H1 (cell line): ENCODE measurements at regions not wholly inside any gene's neighbourhood (a gene's known extent, or its start where the extent isn't known, plus 50 kb on each side); places are given as distances from the start of the nearest gene placed in this dataset.

Experiments
- CTCF ChIA-PET: fragments of 300-600 bp; sonication (Branson Sonifier 250); formaldehyde crosslinking; loops from one replicate; lab custom pipeline; 2021; ENCODE audit not compliant: partially characterized antibody; lab: Charles Lee
- POLR2A ChIA-PET: fragments of 300-600 bp; sonication (Branson Sonifier 250); formaldehyde crosslinking; loops from one replicate; lab custom pipeline; 2021; ENCODE audit warnings: inconsistent platforms; ENCODE audit not compliant: partially characterized antibody; lab: Charles Lee
- DNase-seq, 2 experiments: peaks; one replicate each; pipeline versions ENCODE4 v3.0.0 to v3.0.0-alpha.2; 2010 to 2022; ENCODE audit warnings: low spot score in 2 of 2, low read depth in 1 of 2, mixed read lengths in 1 of 2
- FAIRE-seq: peaks from 2 replicates; lab custom pipeline; 2011; peaks lifted over from hg19 to GRCh38; lab: Jason Lieb, UNC
- H2AFZ ChIP-seq: 2 replicates; pipeline ENCODE4 v1.8.1; 2012; ENCODE audit warnings: low read length, inconsistent platforms
- H2AK5ac ChIP-seq: 2 replicates; pipeline ENCODE4 v1.6.1; 2013; ENCODE audit warnings: low read depth, low read length
- H2BK120ac ChIP-seq: replicated peaks from 2 replicates; pipeline ENCODE3; 2013; ENCODE audit warnings: low read depth, low read length, inconsistent platforms
- H2BK12ac ChIP-seq: 2 replicates; pipeline ENCODE4 v1.6.1; 2013; ENCODE audit warnings: low read depth, low read length
- H2BK15ac ChIP-seq: 2 replicates; pipeline ENCODE4 v1.6.1; 2013; ENCODE audit warnings: low read length
- H2BK20ac ChIP-seq: 2 replicates; pipeline ENCODE4 v1.6.1; 2013; ENCODE audit warnings: low read length
- H2BK5ac ChIP-seq: 2 replicates; pipeline ENCODE4 v1.6.1; 2013; ENCODE audit warnings: low read depth, low read length
- H3K14ac ChIP-seq: 2 replicates; pipeline ENCODE4 v1.6.1; 2013; ENCODE audit warnings: inconsistent platforms; ENCODE audit not compliant: insufficient read length
- H3K18ac ChIP-seq: 2 replicates; pipeline ENCODE4 v1.6.1; 2013; ENCODE audit warnings: low read length; ENCODE audit errors: extremely low read depth
- H3K23ac ChIP-seq: 2 replicates; pipeline ENCODE4 v1.6.1; 2013; ENCODE audit warnings: inconsistent platforms; ENCODE audit not compliant: insufficient read length
- H3K23me2 ChIP-seq: 2 replicates; pipeline ENCODE4 v1.6.1; 2013; ENCODE audit warnings: low read depth, low read length
- H3K27ac ChIP-seq: 2 replicates; pipeline ENCODE4 v1.6.1; 2011; ENCODE audit warnings: low read depth, low read length, inconsistent platforms
- H3K27me3 ChIP-seq, 4 experiments: replicated peaks in 1 of 4; 1 replicate in 1 of 4; 2 replicates in 3 of 4; pipeline versions ENCODE4 v1.6.1 to v1.8.1; 2011 to 2013; ENCODE audit warnings: low read length in 3 of 4, mild to moderate bottlenecking in 3 of 4, inconsistent platforms in 2 of 4, mixed read lengths in 2 of 4, moderate library complexity in 1 of 4; ENCODE audit not compliant: control insufficient read depth in 3 of 4, insufficient read depth in 3 of 4; ENCODE audit errors: extremely low read depth in 1 of 4
- H3K36me3 ChIP-seq, 4 experiments: 2 replicates each; pipeline versions ENCODE4 v1.6.1 to v1.8.1; 2011 to 2013; ENCODE audit warnings: mild to moderate bottlenecking in 4 of 4, low read length in 3 of 4, moderate library complexity in 2 of 4, control low read depth in 1 of 4, inconsistent platforms in 1 of 4; ENCODE audit not compliant: insufficient read depth in 4 of 4, control insufficient read depth in 2 of 4
- H3K4ac ChIP-seq: replicated peaks from 2 replicates; pipeline ENCODE3; 2013; ENCODE audit warnings: low read length, low read depth, mixed read lengths, inconsistent platforms; ENCODE audit not compliant: insufficient read length
- H3K4me1 ChIP-seq, 4 experiments: replicated peaks in 1 of 4; 1 replicate in 1 of 4; 2 replicates in 3 of 4; pipeline versions ENCODE4 v1.6.1 to v1.8.1; 2011 to 2013; ENCODE audit warnings: low read length in 3 of 4, inconsistent platforms in 2 of 4, mixed read lengths in 1 of 4; ENCODE audit not compliant: insufficient read depth in 4 of 4, control insufficient read depth in 3 of 4
- H3K4me2 ChIP-seq, 2 experiments: 2 replicates each; pipeline versions ENCODE4 v1.6.1 to v1.8.1; 2011 to 2013; ENCODE audit warnings: low read depth in 2 of 2, low read length in 2 of 2, control low read depth in 1 of 2, inconsistent platforms in 1 of 2, mild to moderate bottlenecking in 1 of 2; ENCODE audit not compliant: insufficient read depth in 1 of 2
- H3K4me3 ChIP-seq, 4 experiments: fragments of 200-600, 300-600 bp in 1 of 4; sonication (generic), shearing (Covaris generic), sonication (Bioruptor Twin) in 1 of 4; 2 replicates each; pipeline versions ENCODE4 v1.5.1 to v1.8.1; 2011 to 2016; ENCODE audit warnings: low read length in 4 of 4, low read depth in 3 of 4, control low read depth in 2 of 4, inconsistent platforms in 2 of 4, mild to moderate bottlenecking in 2 of 4, mixed read lengths in 1 of 4, moderate library complexity in 1 of 4; ENCODE audit not compliant: insufficient read depth in 2 of 4; ENCODE audit errors: extremely low read depth in 1 of 4
- H3K56ac ChIP-seq: replicated peaks from 2 replicates; pipeline ENCODE3; 2013; ENCODE audit warnings: low read depth, mild to moderate bottlenecking, mixed read lengths, low read length, inconsistent platforms; ENCODE audit not compliant: insufficient read length
- H3K79me1 ChIP-seq: 2 replicates; pipeline ENCODE4 v1.6.1; 2013; ENCODE audit warnings: low read depth, low read length, control low read depth
- H3K79me2 ChIP-seq, 2 experiments: 2 replicates each; pipeline versions ENCODE4 v1.6.1 to v1.8.1; 2012 to 2013; ENCODE audit warnings: low read length in 2 of 2, mild to moderate bottlenecking in 2 of 2, inconsistent platforms in 1 of 2; ENCODE audit not compliant: insufficient read depth in 2 of 2, control insufficient read depth in 1 of 2
- H3K9ac ChIP-seq, 4 experiments: replicated peaks in 1 of 4; 1 replicate in 1 of 4; 2 replicates in 3 of 4; pipeline versions ENCODE4 v1.6.1 to v1.8.1; 2011 to 2013; ENCODE audit warnings: low read depth in 3 of 4, low read length in 3 of 4, control low read depth in 2 of 4, mild to moderate bottlenecking in 2 of 4, moderate library complexity in 2 of 4, inconsistent platforms in 1 of 4; ENCODE audit errors: extremely low read depth in 1 of 4
- H3K9me3 ChIP-seq, 2 experiments: 2 replicates each; pipeline versions ENCODE4 v1.6.1 to v1.8.1; 2012 to 2013; ENCODE audit warnings: mild to moderate bottlenecking in 2 of 2, moderate library complexity in 2 of 2, control low read depth in 1 of 2, inconsistent platforms in 1 of 2, low read depth in 1 of 2, low read length in 1 of 2, mixed read lengths in 1 of 2; ENCODE audit not compliant: insufficient read depth in 2 of 2
- H4K20me1 ChIP-seq, 2 experiments: replicated peaks in 1 of 2; 2 replicates each; pipeline versions ENCODE3 to v1.8.1; 2011 to 2013; ENCODE audit warnings: inconsistent platforms in 2 of 2, low read length in 2 of 2, mild to moderate bottlenecking in 1 of 2; ENCODE audit not compliant: insufficient read depth in 2 of 2, control insufficient read depth in 1 of 2
- H4K5ac ChIP-seq: 2 replicates; pipeline ENCODE4 v1.6.1; 2013; ENCODE audit warnings: low read length, low read depth, mixed read lengths, inconsistent platforms; ENCODE audit not compliant: insufficient read length
- H4K8ac ChIP-seq: 2 replicates; pipeline ENCODE4 v1.8.0; 2013; ENCODE audit warnings: mild to moderate bottlenecking, moderate library complexity, low read length, inconsistent platforms; ENCODE audit not compliant: insufficient read depth; ENCODE audit errors: extremely low read depth
- H4K91ac ChIP-seq: replicated peaks from 2 replicates; pipeline ENCODE3; 2013; ENCODE audit warnings: low read length, mixed read lengths, inconsistent platforms; ENCODE audit not compliant: insufficient read length
- CHD1 ChIP-seq: IDR thresholded peaks from 2 replicates; pipeline ENCODE4 v1.6.1; 2012; ENCODE audit warnings: low read depth, low read length, improper control_type of control experiment
- EGR1 ChIP-seq: IDR thresholded peaks from 2 replicates; pipeline ENCODE4 v1.6.1; 2011; ENCODE audit warnings: low read depth, low read length, borderline replicate concordance
- KDM5A ChIP-seq: fragments of 200-600 bp; IDR thresholded peaks from 2 replicates; pipeline ENCODE4 v1.7.1; 2012; ENCODE audit warnings: mild to moderate bottlenecking, low read length, inconsistent platforms, mixed read lengths
- RAD21 ChIP-seq, 2 experiments: IDR thresholded peaks in 1 of 2; conservative IDR thresholded peaks in 1 of 2; 2 replicates each; pipeline ENCODE4 v1.6.1; 2011; ENCODE audit warnings: low read depth in 2 of 2, low read length in 2 of 2, improper control_type of control experiment in 1 of 2, inconsistent platforms in 1 of 2, mild to moderate bottlenecking in 1 of 2, moderate library complexity in 1 of 2
- RFX5 ChIP-seq: IDR thresholded peaks from 2 replicates; pipeline ENCODE4 v1.6.1; 2011; ENCODE audit warnings: low read depth, low read length, improper control_type of control experiment, borderline replicate concordance
- SIRT6 ChIP-seq: IDR thresholded peaks from one replicate; pipeline ENCODE4 v1.7.1; 2012; ENCODE audit warnings: low read length, inconsistent platforms
- WGBS, 2 experiments: shearing (Covaris generic) in 1 of 2; methylation state at CpG; one replicate each; pipeline versions ENCODE4 v1.1.6 to v1.1.7; 2013 to 2015; ENCODE audit warnings: low lambda C conversion rate in 2 of 2, mixed read lengths in 2 of 2, inconsistent platforms in 1 of 2, low coverage in 1 of 2, missing lambda C conversion rate in 1 of 2; ENCODE audit not compliant: insufficient replicate concordance in 2 of 2, insufficient coverage in 1 of 2, insufficient read length in 1 of 2; ENCODE audit errors: extremely low coverage in 1 of 2, missing lambda C conversion rate in 1 of 2; 5-methylcytosine and 5-hydroxymethylcytosine counted together

DNA sequence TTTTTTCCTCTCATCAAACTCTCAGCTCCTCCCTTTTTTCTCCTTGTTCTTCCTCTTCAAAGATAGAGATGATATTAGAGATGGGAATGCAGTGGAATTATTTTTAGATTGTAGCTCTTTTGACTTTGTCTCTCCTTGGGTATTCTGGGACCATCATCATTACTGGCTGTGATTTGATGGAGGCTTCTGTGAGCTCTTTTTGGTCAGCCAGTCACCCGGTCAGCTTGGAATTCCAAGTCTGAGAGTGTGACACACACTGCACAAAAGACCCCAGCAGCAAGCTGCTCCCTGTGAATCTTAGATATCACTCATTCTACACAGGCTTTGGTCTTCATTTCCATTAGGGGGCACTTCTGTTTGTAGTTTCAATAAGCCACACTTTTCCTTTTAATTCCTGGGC, 51.6 kb upstream of the NEK7 start:
- Histone ChIP-seq H3K27me3 (no peaks in the 10 kb centered on the region), H4K5ac (no peak overlapping the region), H3K18ac (no peak overlapping the region), H4K91ac (no peak overlapping the region), H2BK5ac (no peak overlapping the region), H3K4ac (no peak overlapping the region), H3K27ac (no peak overlapping the region), H2BK20ac (no peak overlapping the region), H2AFZ (no peak overlapping the region), H3K23ac (no peak overlapping the region), H3K79me1 (no peaks in the 10 kb centered on the region), H4K20me1 (no peaks in the 10 kb centered on the region), H2BK15ac (no peak overlapping the region), H2BK12ac (no peak overlapping the region), H3K9ac (no peak overlapping the region), H3K79me2 (no peaks in the 10 kb centered on the region), H3K9me3 (no peaks in the 10 kb centered on the region), H3K4me1 (no peaks in the 10 kb centered on the region), H3K36me3 (no peaks in the 10 kb centered on the region), H4K8ac (no peak overlapping the region), H2AK5ac (no peak overlapping the region), H3K14ac (no peak overlapping the region), H3K4me2 (no peak overlapping the region), H3K56ac (no peak overlapping the region), H2BK120ac (no peak overlapping the region), H3K23me2 (no peaks in the 10 kb centered on the region), H3K4me3 (no peak overlapping the region)
- WGBS, 2 experiments = 78% methylated on average over 1 of the region's 1 CpG; no CpG with 5 or more reads in 1 of the 2 experiments
- ChIA-PET POLR2A (no interaction called here), CTCF (interaction anchor here (0.8 to 1.4 kb wide), 9 partner anchors 9 to 359 kb away, joined by 3 to 4 read pairs (median 3); partner anchors contain the start of gene NEK7)
- no peak for TF ChIP-seq RFX5
- TF ChIP-seq CHD1 = no peak
- TF ChIP-seq SIRT6 = no peak
- TF ChIP-seq RAD21 (IDR thresholded peaks at IDR 0.05 in 1 of 2, conservative IDR thresholded peaks at IDR 0.05 in 1 of 2; ENCODE audit: low read depth in 2 of 2, low read length in 2 of 2) = no peak
- TF ChIP-seq EGR1 = no peak
- no peak for TF ChIP-seq KDM5A
- DNase-seq = no peak
- no peak for FAIRE-seq
